ENCODE measurements at regions not wholly inside any gene's neighbourhood (a gene's known extent, or its start where the extent isn't known, plus 50 kb on each side); places are given as distances from the start of the nearest gene placed in this dataset.

- peaks cover 13% of the 10 kb centered on the region for H3K4me1 ChIP-seq
- intact Hi-C loops (cut with DNase I) = no loop called here
- no peak overlapping the region for H3K27ac ChIP-seq
- H3K4me3 ChIP-seq = no peak overlapping the region
- H3K27me3 ChIP-seq = no peaks in the 10 kb centered on the region
- H3K9me3 ChIP-seq = no peaks in the 10 kb centered on the region
- TF ChIP-seq POLR2A (IDR thresholded peaks at IDR 0.05) = no peak
- no peak for TF ChIP-seq CTCF (IDR thresholded peaks at IDR 0.05)
- ATAC-seq (no peak), DNase-seq (no peak)
- WGBS, 2 donors = 80 to 92% methylated on average over 2 to 6 of the region's 6 CpGs
- no peaks in the 10 kb centered on the region for H3K36me3 ChIP-seq (replicated peaks in 1 of 2; ENCODE audit: insufficient read depth in 1 of 2, low read depth in 2 of 2)
Observed at GRCh38 chr11:71201936-71202597, 50.3 kb downstream of the SHANK2 start.

GRCh38 chr11:71201231-71201630, 51.1 kb downstream of the SHANK2 start:
- DNase-seq (no peak), ATAC-seq (no peak)
- 91 to 95% methylated on average over 7 to 20 of the region's 20 CpGs for WGBS, 2 donors
- TF ChIP-seq POLR2A (IDR thresholded peaks at IDR 0.05) = no peak
- TF ChIP-seq CTCF (IDR thresholded peaks at IDR 0.05) = no peak
- Histone ChIP-seq H3K27me3 (no peaks in the 10 kb centered on the region), H3K4me1 (peaks cover 7% of the 10 kb centered on the region), H3K9me3 (no peaks in the 10 kb centered on the region), H3K27ac (no peak overlapping the region), H3K36me3 (replicated peaks in 1 of 2; ENCODE audit: insufficient read depth in 1 of 2, low read depth in 2 of 2) (no peaks in the 10 kb centered on the region), H3K4me3 (no peak overlapping the region)
- intact Hi-C loops (cut with DNase I) = no loop called here

DNA sequence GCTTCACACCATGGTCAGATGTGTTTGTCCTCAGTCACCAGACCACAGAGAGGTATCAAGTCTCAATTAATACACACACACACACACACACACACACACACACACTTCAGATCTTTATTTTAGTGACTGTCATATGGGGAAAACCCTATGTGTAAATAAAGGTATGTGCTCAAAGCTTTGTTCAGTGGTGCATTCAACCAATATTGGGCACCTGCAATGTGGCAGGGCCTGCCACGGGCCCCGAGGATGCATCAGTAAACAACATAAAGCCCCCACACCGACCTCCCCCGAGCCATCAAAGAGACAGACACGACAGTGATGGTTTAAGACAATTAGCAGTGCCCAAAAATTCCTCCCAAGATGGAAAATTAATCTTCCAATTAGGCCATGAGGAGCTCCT, 51.6 kb downstream of the SHANK2 start:
- H3K27me3 ChIP-seq = no peaks in the 10 kb centered on the region
- H3K9me3 ChIP-seq = no peaks in the 10 kb centered on the region
- ATAC-seq (no peak), DNase-seq (no peak)
- 78 to 82% methylated on average over 5 of the region's 5 CpGs for WGBS, 2 donors
- no peak for TF ChIP-seq POLR2A (IDR thresholded peaks at IDR 0.05)
- no peak for TF ChIP-seq CTCF (IDR thresholded peaks at IDR 0.05)
- peaks cover 3% of the 10 kb centered on the region for H3K4me1 ChIP-seq
- H3K27ac ChIP-seq = no peak overlapping the region
- H3K36me3 ChIP-seq (replicated peaks in 1 of 2; ENCODE audit: insufficient read depth in 1 of 2, low read depth in 2 of 2) = no peaks in the 10 kb centered on the region
- intact Hi-C loops (cut with DNase I) = no loop called here
- H3K4me3 ChIP-seq = no peak overlapping the region

DNA sequence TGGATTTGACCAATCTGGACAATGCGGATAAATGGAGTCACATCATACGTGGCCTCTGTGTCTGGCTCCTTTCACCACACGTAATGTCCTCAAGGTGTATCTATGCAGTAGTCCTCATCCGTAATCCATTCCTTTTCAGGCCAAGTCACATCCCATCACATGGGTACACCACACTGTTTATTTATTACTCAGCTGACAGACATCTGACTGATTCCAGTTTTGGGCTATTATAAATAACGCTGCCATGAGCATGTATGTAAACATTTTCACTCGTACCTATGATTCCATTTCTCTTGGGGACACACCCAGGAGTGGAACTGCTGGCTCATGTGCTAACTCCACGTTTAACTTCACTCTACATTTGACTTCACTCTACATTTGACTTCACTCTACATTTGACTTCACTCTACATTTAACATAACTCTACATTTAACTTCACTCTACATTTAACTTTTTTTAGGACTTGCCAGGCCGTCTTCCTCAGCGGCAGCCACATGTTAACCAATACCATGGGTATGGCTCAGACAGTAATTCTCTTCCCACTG, 52.1 kb downstream of the SHANK2 start:
- 86 to 88% methylated on average over 9 of the region's 9 CpGs for WGBS, 2 donors
- Histone ChIP-seq H3K27me3 (no peaks in the 10 kb centered on the region), H3K27ac (no peak overlapping the region), H3K9me3 (no peaks in the 10 kb centered on the region), H3K4me1 (no peaks in the 10 kb centered on the region), H3K36me3 (replicated peaks in 1 of 2; ENCODE audit: insufficient read depth in 1 of 2, low read depth in 2 of 2) (no peaks in the 10 kb centered on the region), H3K4me3 (no peak overlapping the region)
- no peak for ATAC-seq
- DNase-seq = no peak
- intact Hi-C loops (cut with DNase I) = no loop called here
- no peak for TF ChIP-seq CTCF (IDR thresholded peaks at IDR 0.05)
- no peak for TF ChIP-seq POLR2A (IDR thresholded peaks at IDR 0.05)
